ENCODE measurements at regions not wholly inside any gene's neighbourhood (a gene's known extent, or its start where the extent isn't known, plus 50 kb on each side); places are given as distances from the start of the nearest gene placed in this dataset.

DNA sequence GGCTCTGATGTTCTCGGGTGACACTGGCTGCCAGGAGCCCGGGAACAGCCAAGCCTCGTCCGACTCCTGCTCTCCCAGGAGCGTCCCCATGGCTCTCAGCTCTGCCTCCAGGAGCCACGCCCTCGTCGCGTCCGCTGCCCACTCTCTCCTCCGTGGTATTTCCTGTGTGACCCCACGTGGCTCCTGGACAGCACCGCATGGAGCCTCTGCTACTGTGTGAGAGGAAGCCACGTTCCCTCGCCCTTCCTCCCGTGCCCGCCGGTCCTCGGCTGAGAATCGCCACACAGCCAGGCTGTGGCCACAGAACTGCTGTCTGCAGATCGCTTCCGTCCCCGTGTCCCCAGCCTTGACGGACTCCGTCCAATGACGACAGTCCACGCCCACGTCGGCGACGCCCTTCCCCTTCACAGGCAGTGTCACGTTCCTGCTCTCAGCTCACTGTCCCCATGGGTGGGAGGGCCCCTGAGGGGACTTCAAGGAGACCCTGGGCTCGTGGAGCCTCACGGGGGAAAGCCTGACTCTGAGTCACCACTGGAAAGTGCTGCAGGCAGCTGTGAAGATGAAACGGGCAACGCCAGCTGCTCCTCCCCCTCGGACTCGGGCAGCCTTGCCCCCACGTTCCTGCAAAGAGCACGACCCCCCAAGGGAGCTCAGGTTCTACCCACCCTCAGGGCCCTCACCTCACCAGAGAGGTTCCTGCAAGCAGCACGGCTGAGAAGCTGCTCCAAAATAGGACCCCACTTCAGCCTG, 458.5 kb downstream of the BRD1 start:
- no peaks in the 10 kb centered on the region for H3K27me3 ChIP-seq (ENCODE audit: insufficient read depth, low read length, poor library complexity, severe bottlenecking)
- H3K9me2 ChIP-seq (replicated peaks; ENCODE audit: low read depth, low read length) = no peaks in the 10 kb centered on the region
- H3F3A ChIP-seq (ENCODE audit: low read depth) = no peaks in the 10 kb centered on the region
- no peak overlapping the region for H3K4me3 ChIP-seq (ENCODE audit: low read length, poor library complexity, severe bottlenecking)
- no peaks in the 10 kb centered on the region for H3K36me3 ChIP-seq (ENCODE audit: insufficient read depth, low read length)
- no peak overlapping the region for H3K9ac ChIP-seq (ENCODE audit: low read depth, low read length, poor library complexity, severe bottlenecking)
- no peaks in the 10 kb centered on the region for H3K79me2 ChIP-seq (ENCODE audit: insufficient read depth, low read length)
- H3K4me2 ChIP-seq (ENCODE audit: low read depth, low read length, poor library complexity, severe bottlenecking) = no peak overlapping the region
- TF ChIP-seq EZH2phosphoT487 (IDR thresholded peaks at IDR 0.05; ENCODE audit: borderline replicate concordance) = no peak
- TF ChIP-seq, protein P1, sequence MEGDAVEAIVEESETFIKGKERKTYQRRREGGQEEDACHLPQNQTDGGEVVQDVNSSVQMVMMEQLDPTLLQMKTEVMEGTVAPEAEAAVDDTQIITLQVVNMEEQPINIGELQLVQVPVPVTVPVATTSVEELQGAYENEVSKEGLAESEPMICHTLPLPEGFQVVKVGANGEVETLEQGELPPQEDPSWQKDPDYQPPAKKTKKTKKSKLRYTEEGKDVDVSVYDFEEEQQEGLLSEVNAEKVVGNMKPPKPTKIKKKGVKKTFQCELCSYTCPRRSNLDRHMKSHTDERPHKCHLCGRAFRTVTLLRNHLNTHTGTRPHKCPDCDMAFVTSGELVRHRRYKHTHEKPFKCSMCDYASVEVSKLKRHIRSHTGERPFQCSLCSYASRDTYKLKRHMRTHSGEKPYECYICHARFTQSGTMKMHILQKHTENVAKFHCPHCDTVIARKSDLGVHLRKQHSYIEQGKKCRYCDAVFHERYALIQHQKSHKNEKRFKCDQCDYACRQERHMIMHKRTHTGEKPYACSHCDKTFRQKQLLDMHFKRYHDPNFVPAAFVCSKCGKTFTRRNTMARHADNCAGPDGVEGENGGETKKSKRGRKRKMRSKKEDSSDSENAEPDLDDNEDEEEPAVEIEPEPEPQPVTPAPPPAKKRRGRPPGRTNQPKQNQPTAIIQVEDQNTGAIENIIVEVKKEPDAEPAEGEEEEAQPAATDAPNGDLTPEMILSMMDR (conservative IDR thresholded peaks at IDR 0.05; ENCODE audit: low read length) = no peak
- no peaks in the 10 kb centered on the region for H4K20me1 ChIP-seq (ENCODE audit: insufficient read depth, low read length, poor library complexity, severe bottlenecking)
- H2AFZ ChIP-seq (ENCODE audit: low read length) = no peak overlapping the region
- no peaks in the 10 kb centered on the region for H3K4me1 ChIP-seq (ENCODE audit: insufficient read depth, low read length, poor library complexity, severe bottlenecking)
- no peaks in the 10 kb centered on the region for H3K9me3 ChIP-seq (ENCODE audit: insufficient read depth, low read depth, low read length)

DNA sequence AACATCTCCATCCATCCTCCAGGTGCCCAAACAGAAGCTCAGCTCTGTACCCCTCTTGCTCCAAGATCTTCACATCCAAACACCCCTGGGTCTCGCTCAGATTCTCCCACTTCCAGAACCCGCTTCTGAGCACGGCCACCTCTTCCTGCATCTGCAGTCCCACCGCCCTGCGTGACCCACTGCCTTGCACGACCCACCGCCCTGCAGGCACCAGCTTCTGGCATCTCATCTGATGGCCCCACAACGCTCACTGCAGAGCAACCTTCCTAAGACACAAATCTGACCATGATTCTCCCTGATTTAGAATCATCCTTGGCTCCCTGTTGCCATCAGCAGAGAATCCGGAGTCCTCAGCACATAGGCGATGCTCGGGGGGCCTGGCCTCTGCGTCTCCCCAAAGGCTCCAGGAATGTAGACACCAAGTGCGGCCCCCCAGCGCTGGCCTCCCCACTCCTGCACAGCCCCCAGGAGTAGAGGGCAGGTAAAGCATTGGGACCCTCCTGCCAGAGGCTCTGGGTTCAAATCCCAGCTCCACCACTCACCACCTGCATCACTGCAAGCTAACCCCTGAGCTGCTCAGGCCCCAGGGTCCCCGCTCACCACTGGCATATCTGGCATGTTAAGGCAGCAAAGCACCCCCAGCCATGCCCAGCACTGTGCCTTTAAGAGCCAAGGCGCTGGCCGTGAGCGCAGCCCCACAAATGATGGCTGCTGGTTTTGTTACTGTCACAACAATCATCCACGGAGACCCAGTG, 459.3 kb downstream of the BRD1 start:
- Histone ChIP-seq H3K79me2 (ENCODE audit: insufficient read depth, low read length) (no peaks in the 10 kb centered on the region), H2AFZ (ENCODE audit: low read length) (no peak overlapping the region), H3K4me3 (ENCODE audit: low read length, poor library complexity, severe bottlenecking) (no peak overlapping the region), H3K4me1 (ENCODE audit: insufficient read depth, low read length, poor library complexity, severe bottlenecking) (no peaks in the 10 kb centered on the region), H3K9me3 (ENCODE audit: insufficient read depth, low read depth, low read length) (no peaks in the 10 kb centered on the region), H3F3A (ENCODE audit: low read depth) (no peaks in the 10 kb centered on the region), H3K9ac (ENCODE audit: low read depth, low read length, poor library complexity, severe bottlenecking) (no peak overlapping the region), H3K4me2 (ENCODE audit: low read depth, low read length, poor library complexity, severe bottlenecking) (no peak overlapping the region), H3K9me2 (replicated peaks; ENCODE audit: low read depth, low read length) (no peaks in the 10 kb centered on the region), H3K36me3 (ENCODE audit: insufficient read depth, low read length) (no peaks in the 10 kb centered on the region), H4K20me1 (ENCODE audit: insufficient read depth, low read length, poor library complexity, severe bottlenecking) (no peaks in the 10 kb centered on the region), H3K27me3 (ENCODE audit: insufficient read depth, low read length, poor library complexity, severe bottlenecking) (no peaks in the 10 kb centered on the region)
- TF ChIP-seq, protein P1 (conservative IDR thresholded peaks at IDR 0.05; ENCODE audit: low read length) = no peak
- no peak for TF ChIP-seq EZH2phosphoT487 (IDR thresholded peaks at IDR 0.05; ENCODE audit: borderline replicate concordance)

DNA sequence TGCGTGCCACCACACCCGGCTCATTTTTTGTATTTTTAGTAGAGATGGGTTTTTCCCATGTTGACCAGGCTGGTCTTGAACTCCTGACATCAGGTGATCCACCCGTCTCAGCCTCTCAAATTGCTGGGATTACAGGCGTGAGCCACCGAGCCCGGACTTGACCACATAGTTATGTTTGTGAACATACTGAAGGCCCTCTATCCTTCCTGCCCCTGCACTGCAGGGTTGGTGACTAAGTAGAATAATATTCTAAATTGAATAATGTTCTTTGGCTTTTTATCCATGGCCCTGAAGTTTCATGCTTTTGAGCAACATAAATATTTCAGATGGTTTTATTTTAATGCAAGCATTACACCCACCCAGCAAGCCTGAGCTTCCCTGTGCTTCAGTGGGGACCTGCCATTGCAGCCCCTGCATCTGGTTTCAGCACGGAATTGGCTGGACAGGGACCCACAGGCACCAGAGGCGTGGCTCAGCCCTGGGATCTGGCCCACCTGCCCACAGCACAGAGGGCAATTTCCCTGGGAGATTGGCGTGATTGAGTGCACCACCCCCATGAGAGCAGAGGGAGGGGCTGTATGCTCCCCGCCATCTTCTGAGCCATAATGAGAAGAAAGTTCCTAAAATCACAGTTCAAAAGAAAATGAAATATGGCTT, 460.5 kb downstream of the BRD1 start:
- no peaks in the 10 kb centered on the region for H3K36me3 ChIP-seq (ENCODE audit: insufficient read depth, low read length)
- H3K4me1 ChIP-seq (ENCODE audit: insufficient read depth, low read length, poor library complexity, severe bottlenecking) = no peaks in the 10 kb centered on the region
- H3K27me3 ChIP-seq (ENCODE audit: insufficient read depth, low read length, poor library complexity, severe bottlenecking) = no peaks in the 10 kb centered on the region
- no peak overlapping the region for H3K4me3 ChIP-seq (ENCODE audit: low read length, poor library complexity, severe bottlenecking)
- no peaks in the 10 kb centered on the region for H3F3A ChIP-seq (ENCODE audit: low read depth)
- H2AFZ ChIP-seq (ENCODE audit: low read length) = no peak overlapping the region
- no peaks in the 10 kb centered on the region for H4K20me1 ChIP-seq (ENCODE audit: insufficient read depth, low read length, poor library complexity, severe bottlenecking)
- no peaks in the 10 kb centered on the region for H3K9me2 ChIP-seq (replicated peaks; ENCODE audit: low read depth, low read length)
- no peak overlapping the region for H3K4me2 ChIP-seq (ENCODE audit: low read depth, low read length, poor library complexity, severe bottlenecking)
- H3K9ac ChIP-seq (ENCODE audit: low read depth, low read length, poor library complexity, severe bottlenecking) = no peak overlapping the region
- no peaks in the 10 kb centered on the region for H3K9me3 ChIP-seq (ENCODE audit: insufficient read depth, low read depth, low read length)
- TF ChIP-seq EZH2phosphoT487 (IDR thresholded peaks at IDR 0.05; ENCODE audit: borderline replicate concordance) = no peak
- TF ChIP-seq, protein P1 (conservative IDR thresholded peaks at IDR 0.05; ENCODE audit: low read length) = no peak
- H3K79me2 ChIP-seq (ENCODE audit: insufficient read depth, low read length) = no peaks in the 10 kb centered on the region
